Liver (tissue), 8 donors: ENCODE measurements at regions not wholly inside any gene's neighbourhood (a gene's known extent, or its start where the extent isn't known, plus 50 kb on each side); places are given as distances from the start of the nearest gene placed in this dataset.

ENCODE experiments used
- DNase-seq: peaks from one replicate; pipeline ENCODE4 v3.0.0-alpha.2; 2017; ENCODE audit warnings: low spot score
- H3K27ac ChIP-seq, 2 donors: one replicate each; pipeline ENCODE4 v1.7.0; 2013; ENCODE audit warnings: inconsistent platforms in 2 of 2, low read length in 2 of 2, control low read depth in 1 of 2, low read depth in 1 of 2, mild to moderate bottlenecking in 1 of 2
- H3K27me3 ChIP-seq, 4 donors: one replicate each; pipeline versions ENCODE4 v1.6.1 to v1.7.0; 2013; ENCODE audit warnings: low read length in 3 of 4, inconsistent platforms in 1 of 4, mild to moderate bottlenecking in 1 of 4, moderate library complexity in 1 of 4; ENCODE audit not compliant: control insufficient read depth in 4 of 4, insufficient read depth in 4 of 4
- H3K36me3 ChIP-seq, 4 donors: one replicate each; pipeline versions ENCODE4 v1.6.1 to v1.7.0; 2013; ENCODE audit warnings: low read length in 3 of 4, mild to moderate bottlenecking in 3 of 4, low read depth in 1 of 4, moderate library complexity in 1 of 4; ENCODE audit not compliant: control insufficient read depth in 4 of 4, insufficient read depth in 3 of 4
- H3K4me1 ChIP-seq, 4 donors: one replicate each; pipeline versions ENCODE4 v1.6.1 to v1.7.0; 2013; ENCODE audit warnings: low read length in 3 of 4, mild to moderate bottlenecking in 3 of 4, moderate library complexity in 1 of 4; ENCODE audit not compliant: control insufficient read depth in 4 of 4, insufficient read depth in 4 of 4
- H3K4me3 ChIP-seq, 3 donors: one replicate each; pipeline versions ENCODE4 v1.6.1 to v1.7.0; 2013; ENCODE audit warnings: low read length in 3 of 3, control low read depth in 1 of 3, low read depth in 1 of 3, mild to moderate bottlenecking in 1 of 3
- H3K9ac ChIP-seq, 2 donors: one replicate each; pipeline ENCODE4 v1.7.0; 2013; ENCODE audit warnings: low read length in 2 of 2, mild to moderate bottlenecking in 2 of 2, moderate library complexity in 2 of 2, control low read depth in 1 of 2, low read depth in 1 of 2
- H3K9me3 ChIP-seq, 4 donors: one replicate each; pipeline versions ENCODE4 v1.6.1 to v1.7.0; 2013; ENCODE audit warnings: low read length in 3 of 4; ENCODE audit not compliant: control insufficient read depth in 4 of 4
- EGR1 ChIP-seq, 2 donors: IDR thresholded peaks; 2 replicates each; pipeline ENCODE4 v1.6.1; 2016 to 2018; ENCODE audit warnings: antibody characterized with exemption in 2 of 2, low read depth in 2 of 2
- FOXA1 ChIP-seq: IDR thresholded peaks from 2 replicates; pipeline ENCODE4 v1.6.1; 2016; ENCODE audit warnings: antibody characterized with exemption
- FOXA2 ChIP-seq: IDR thresholded peaks from 2 replicates; pipeline ENCODE4 v1.6.1; 2016; ENCODE audit warnings: antibody characterized with exemption
- GABPA ChIP-seq, 2 donors: IDR thresholded peaks in 1 of 2; conservative IDR thresholded peaks in 1 of 2; 2 replicates each; pipeline ENCODE4 v1.6.1; 2016; ENCODE audit warnings: antibody characterized with exemption in 2 of 2, mild to moderate bottlenecking in 1 of 2, moderate library complexity in 1 of 2
- HNF4A ChIP-seq, 2 donors: conservative IDR thresholded peaks; 2 replicates each; pipeline ENCODE4 v1.6.1; 2016; ENCODE audit warnings: antibody characterized with exemption in 2 of 2, mild to moderate bottlenecking in 2 of 2
- HNF4G ChIP-seq: IDR thresholded peaks from 2 replicates; pipeline ENCODE4 v1.6.1; 2016; ENCODE audit warnings: antibody characterized with exemption
- JUND ChIP-seq, 2 donors: IDR thresholded peaks; 2 replicates each; pipeline ENCODE4 v1.6.1; 2016; ENCODE audit warnings: antibody characterized with exemption in 2 of 2
- NR2F2 ChIP-seq: IDR thresholded peaks from 2 replicates; pipeline ENCODE4 v1.6.1; 2016; ENCODE audit warnings: antibody characterized with exemption
- RAD21 ChIP-seq, 2 donors: IDR thresholded peaks; 2 replicates each; pipeline ENCODE4 v1.6.1; 2016; ENCODE audit warnings: antibody characterized with exemption in 2 of 2, mild to moderate bottlenecking in 2 of 2
- SP1 ChIP-seq: IDR thresholded peaks from 2 replicates; pipeline ENCODE4 v1.6.1; 2018; ENCODE audit warnings: antibody characterized with exemption, mild to moderate bottlenecking
- TAF1 ChIP-seq: conservative IDR thresholded peaks from 2 replicates; pipeline ENCODE4 v1.6.1; 2016; ENCODE audit warnings: antibody characterized with exemption, mild to moderate bottlenecking
- WGBS: extraction: QIAGEN DNeasy Blood & Tissue Kit; methylation state at CpG from one replicate; pipeline ENCODE4 v1.1.7; 2013; 5-methylcytosine and 5-hydroxymethylcytosine counted together
- TF ChIP-seq, protein P1 (sequence below): IDR thresholded peaks from 2 replicates; pipeline ENCODE4 v1.6.1; 2016; ENCODE audit warnings: antibody characterized with exemption
- TF ChIP-seq, protein P2 (sequence below): fragments of 150-350 bp; IDR thresholded peaks from 2 replicates; pipeline ENCODE4 v1.5.1; 2017; ENCODE audit warnings: improper control_type of control experiment, low read depth, low read length; ENCODE audit not compliant: missing input control
- TF ChIP-seq, protein P3 (sequence below): IDR thresholded peaks from 2 replicates; pipeline ENCODE4 v1.6.1; 2016; ENCODE audit warnings: antibody characterized with exemption
- TF ChIP-seq, protein P4 (sequence below): IDR thresholded peaks from 2 replicates; pipeline ENCODE4 v1.6.1; 2016; ENCODE audit warnings: antibody characterized with exemption, mild to moderate bottlenecking
- TF ChIP-seq, protein P5 (sequence below): IDR thresholded peaks from 2 replicates; pipeline ENCODE4 v1.6.1; 2016; ENCODE audit warnings: antibody characterized with exemption
- donor health status: healthy.
- donor health status: healthy.
- donor health status: healthy.
- donor health status: healthy.
- donor health status: healthy.

DNA sequence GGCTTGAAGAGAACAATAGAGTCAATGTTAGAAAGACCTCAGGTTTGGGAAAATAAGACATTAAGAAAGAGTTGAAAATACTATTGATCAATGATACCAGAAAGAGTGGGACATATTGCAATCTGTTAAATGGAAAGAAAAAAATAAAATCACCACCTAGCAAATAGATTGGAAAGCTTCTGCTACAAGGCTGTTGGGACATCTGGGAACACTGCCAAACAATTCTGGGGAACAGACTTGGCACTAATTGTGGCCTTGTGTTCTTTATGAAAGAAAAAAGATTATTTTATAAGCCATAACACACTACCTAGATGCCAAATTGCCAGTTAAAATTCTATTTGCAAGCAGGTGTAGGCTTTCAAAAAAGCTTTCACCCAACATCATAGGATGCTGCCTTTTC, 137.8 kb downstream of the TSEN15 start:
- TF ChIP-seq, protein P1, sequence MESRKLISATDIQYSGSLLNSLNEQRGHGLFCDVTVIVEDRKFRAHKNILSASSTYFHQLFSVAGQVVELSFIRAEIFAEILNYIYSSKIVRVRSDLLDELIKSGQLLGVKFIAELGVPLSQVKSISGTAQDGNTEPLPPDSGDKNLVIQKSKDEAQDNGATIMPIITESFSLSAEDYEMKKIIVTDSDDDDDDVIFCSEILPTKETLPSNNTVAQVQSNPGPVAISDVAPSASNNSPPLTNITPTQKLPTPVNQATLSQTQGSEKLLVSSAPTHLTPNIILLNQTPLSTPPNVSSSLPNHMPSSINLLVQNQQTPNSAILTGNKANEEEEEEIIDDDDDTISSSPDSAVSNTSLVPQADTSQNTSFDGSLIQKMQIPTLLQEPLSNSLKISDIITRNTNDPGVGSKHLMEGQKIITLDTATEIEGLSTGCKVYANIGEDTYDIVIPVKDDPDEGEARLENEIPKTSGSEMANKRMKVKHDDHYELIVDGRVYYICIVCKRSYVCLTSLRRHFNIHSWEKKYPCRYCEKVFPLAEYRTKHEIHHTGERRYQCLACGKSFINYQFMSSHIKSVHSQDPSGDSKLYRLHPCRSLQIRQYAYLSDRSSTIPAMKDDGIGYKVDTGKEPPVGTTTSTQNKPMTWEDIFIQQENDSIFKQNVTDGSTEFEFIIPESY: no peak
- no peak for TF ChIP-seq FOXA2
- H3K9me3 ChIP-seq: no peaks in the 10 kb centered on the region

DNA sequence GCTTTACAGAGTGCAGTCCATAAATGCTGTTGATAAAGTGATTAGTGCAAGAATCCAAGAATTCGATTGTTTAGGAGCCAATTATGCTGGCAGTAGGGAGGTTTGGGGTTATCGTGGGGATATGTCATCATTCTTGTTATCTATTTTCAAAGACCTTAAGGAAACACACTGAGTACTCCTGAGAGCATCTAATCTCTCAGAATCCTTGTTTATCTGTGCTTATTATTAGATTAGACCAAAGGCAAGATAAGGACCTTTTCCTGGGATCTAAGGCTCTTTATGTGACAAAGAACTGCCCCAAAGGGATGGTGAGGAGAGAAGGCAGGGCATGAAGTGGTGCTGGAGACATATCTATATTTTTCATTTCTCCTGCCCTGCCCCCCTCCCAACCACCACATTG, 139.1 kb downstream of the TSEN15 start:
- H3K4me3 ChIP-seq: no peak overlapping the region
- H3K9me3 ChIP-seq: no peaks in the 10 kb centered on the region
- H3K36me3 ChIP-seq: no peaks in the 10 kb centered on the region
- no peak overlapping the region for H3K9ac ChIP-seq
- no peak overlapping the region for H3K27ac ChIP-seq
- H3K4me1 ChIP-seq: no peaks in the 10 kb centered on the region
- peaks cover 0 to 3% (median 0%) of the 10 kb centered on the region in 4 donors for H3K27me3 ChIP-seq
- 71% methylated on average over 2 of the region's 2 CpGs for WGBS
- DNase-seq: no peak
- TF ChIP-seq GABPA (IDR thresholded peaks at IDR 0.05 in 1 of 2, conservative IDR thresholded peaks at IDR 0.05 in 1 of 2) (no peak), EGR1 (IDR thresholded peaks at IDR 0.05; ENCODE audit: low read depth in 2 of 2) (no peak), HNF4G (no peak), FOXA1 (no peak), RAD21 (IDR thresholded peaks at IDR 0.05) (no peak), JUND (IDR thresholded peaks at IDR 0.05) (no peak), HNF4A (conservative IDR thresholded peaks at IDR 0.05) (no peak), TAF1 (no peak), NR2F2 (no peak), SP1 (no peak)
- TF ChIP-seq, protein P2, sequence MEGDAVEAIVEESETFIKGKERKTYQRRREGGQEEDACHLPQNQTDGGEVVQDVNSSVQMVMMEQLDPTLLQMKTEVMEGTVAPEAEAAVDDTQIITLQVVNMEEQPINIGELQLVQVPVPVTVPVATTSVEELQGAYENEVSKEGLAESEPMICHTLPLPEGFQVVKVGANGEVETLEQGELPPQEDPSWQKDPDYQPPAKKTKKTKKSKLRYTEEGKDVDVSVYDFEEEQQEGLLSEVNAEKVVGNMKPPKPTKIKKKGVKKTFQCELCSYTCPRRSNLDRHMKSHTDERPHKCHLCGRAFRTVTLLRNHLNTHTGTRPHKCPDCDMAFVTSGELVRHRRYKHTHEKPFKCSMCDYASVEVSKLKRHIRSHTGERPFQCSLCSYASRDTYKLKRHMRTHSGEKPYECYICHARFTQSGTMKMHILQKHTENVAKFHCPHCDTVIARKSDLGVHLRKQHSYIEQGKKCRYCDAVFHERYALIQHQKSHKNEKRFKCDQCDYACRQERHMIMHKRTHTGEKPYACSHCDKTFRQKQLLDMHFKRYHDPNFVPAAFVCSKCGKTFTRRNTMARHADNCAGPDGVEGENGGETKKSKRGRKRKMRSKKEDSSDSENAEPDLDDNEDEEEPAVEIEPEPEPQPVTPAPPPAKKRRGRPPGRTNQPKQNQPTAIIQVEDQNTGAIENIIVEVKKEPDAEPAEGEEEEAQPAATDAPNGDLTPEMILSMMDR: no peak
- TF ChIP-seq, protein P3, sequence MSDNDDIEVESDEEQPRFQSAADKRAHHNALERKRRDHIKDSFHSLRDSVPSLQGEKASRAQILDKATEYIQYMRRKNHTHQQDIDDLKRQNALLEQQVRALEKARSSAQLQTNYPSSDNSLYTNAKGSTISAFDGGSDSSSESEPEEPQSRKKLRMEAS: no peak
- TF ChIP-seq, protein P1: no peak
- TF ChIP-seq, protein P4, sequence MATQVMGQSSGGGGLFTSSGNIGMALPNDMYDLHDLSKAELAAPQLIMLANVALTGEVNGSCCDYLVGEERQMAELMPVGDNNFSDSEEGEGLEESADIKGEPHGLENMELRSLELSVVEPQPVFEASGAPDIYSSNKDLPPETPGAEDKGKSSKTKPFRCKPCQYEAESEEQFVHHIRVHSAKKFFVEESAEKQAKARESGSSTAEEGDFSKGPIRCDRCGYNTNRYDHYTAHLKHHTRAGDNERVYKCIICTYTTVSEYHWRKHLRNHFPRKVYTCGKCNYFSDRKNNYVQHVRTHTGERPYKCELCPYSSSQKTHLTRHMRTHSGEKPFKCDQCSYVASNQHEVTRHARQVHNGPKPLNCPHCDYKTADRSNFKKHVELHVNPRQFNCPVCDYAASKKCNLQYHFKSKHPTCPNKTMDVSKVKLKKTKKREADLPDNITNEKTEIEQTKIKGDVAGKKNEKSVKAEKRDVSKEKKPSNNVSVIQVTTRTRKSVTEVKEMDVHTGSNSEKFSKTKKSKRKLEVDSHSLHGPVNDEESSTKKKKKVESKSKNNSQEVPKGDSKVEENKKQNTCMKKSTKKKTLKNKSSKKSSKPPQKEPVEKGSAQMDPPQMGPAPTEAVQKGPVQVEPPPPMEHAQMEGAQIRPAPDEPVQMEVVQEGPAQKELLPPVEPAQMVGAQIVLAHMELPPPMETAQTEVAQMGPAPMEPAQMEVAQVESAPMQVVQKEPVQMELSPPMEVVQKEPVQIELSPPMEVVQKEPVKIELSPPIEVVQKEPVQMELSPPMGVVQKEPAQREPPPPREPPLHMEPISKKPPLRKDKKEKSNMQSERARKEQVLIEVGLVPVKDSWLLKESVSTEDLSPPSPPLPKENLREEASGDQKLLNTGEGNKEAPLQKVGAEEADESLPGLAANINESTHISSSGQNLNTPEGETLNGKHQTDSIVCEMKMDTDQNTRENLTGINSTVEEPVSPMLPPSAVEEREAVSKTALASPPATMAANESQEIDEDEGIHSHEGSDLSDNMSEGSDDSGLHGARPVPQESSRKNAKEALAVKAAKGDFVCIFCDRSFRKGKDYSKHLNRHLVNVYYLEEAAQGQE: no peak
- TF ChIP-seq, protein P5, sequence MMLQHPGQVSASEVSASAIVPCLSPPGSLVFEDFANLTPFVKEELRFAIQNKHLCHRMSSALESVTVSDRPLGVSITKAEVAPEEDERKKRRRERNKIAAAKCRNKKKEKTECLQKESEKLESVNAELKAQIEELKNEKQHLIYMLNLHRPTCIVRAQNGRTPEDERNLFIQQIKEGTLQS: no peak

More for the DNA sequence above, 137.8 kb downstream of the TSEN15 start:
- H3K4me3 ChIP-seq: no peak overlapping the region
- H3K27me3 ChIP-seq: peaks cover 0 to 3% (median 0%) of the 10 kb centered on the region in 4 donors
- H3K27ac ChIP-seq: no peak overlapping the region
- H3K36me3 ChIP-seq: no peaks in the 10 kb centered on the region
- no peaks in the 10 kb centered on the region for H3K4me1 ChIP-seq
- no peak overlapping the region for H3K9ac ChIP-seq
- DNase-seq: no peak
